ENCODE measurements at regions not wholly inside any gene's neighbourhood (a gene's known extent, or its start where the extent isn't known, plus 50 kb on each side); places are given as distances from the start of the nearest gene placed in this dataset.

- TF ChIP-seq CTCF (IDR thresholded peaks at IDR 0.05; ENCODE audit: borderline replicate concordance, extremely low read depth, low read length, poor library complexity, severe bottlenecking) (no peak), EZH2 (IDR thresholded peaks at IDR 0.05; ENCODE audit: borderline replicate concordance, low read depth, low read length, severe bottlenecking) (no peak)
- Histone ChIP-seq H2AFZ (ENCODE audit: low read depth, low read length) (no peak overlapping the region), H3K79me2 (ENCODE audit: insufficient read depth, low read length) (no peaks in the 10 kb centered on the region), H3K4me3 (ENCODE audit: low read depth in 1 of 2, low read length in 2 of 2) (no peak overlapping the region), H3K27ac (ENCODE audit: low read length) (no peak overlapping the region), H3K27me3 (ENCODE audit: insufficient read depth, low read length, poor library complexity) (no peaks in the 10 kb centered on the region), H3K4me1 (ENCODE audit: insufficient read depth, low read length) (no peaks in the 10 kb centered on the region), H3K9me3 (ENCODE audit: insufficient read depth, low read length, severe bottlenecking) (peaks cover 5% of the 10 kb centered on the region), H3K36me3 (ENCODE audit: insufficient read depth, low read length) (no peaks in the 10 kb centered on the region), H4K20me1 (ENCODE audit: insufficient read depth, low read length) (no peaks in the 10 kb centered on the region), H3K9ac (ENCODE audit: low read depth, low read length) (no peak overlapping the region), H3K4me2 (ENCODE audit: insufficient read depth, low read length) (no peak overlapping the region)
- DNase-seq, result no peak
- no peak for ATAC-seq (ENCODE audit: insufficient read depth, low read depth)
Measured at GRCh38 chr10:6327961-6328698, 125.4 kb downstream of the PFKFB3 start.

- no peaks in the 10 kb centered on the region for H3K27me3 ChIP-seq (ENCODE audit: insufficient read depth, low read length, poor library complexity)
- no peak overlapping the region for H3K4me3 ChIP-seq (ENCODE audit: low read depth in 1 of 2, low read length in 2 of 2)
- no peak overlapping the region for H3K27ac ChIP-seq (ENCODE audit: low read length)
- TF ChIP-seq EZH2 (IDR thresholded peaks at IDR 0.05; ENCODE audit: borderline replicate concordance, low read depth, low read length, severe bottlenecking) (no peak), CTCF (IDR thresholded peaks at IDR 0.05; ENCODE audit: borderline replicate concordance, extremely low read depth, low read length, poor library complexity, severe bottlenecking) (no peak)
- H3K36me3 ChIP-seq (ENCODE audit: insufficient read depth, low read length), result no peaks in the 10 kb centered on the region
- H2AFZ ChIP-seq (ENCODE audit: low read depth, low read length), result no peak overlapping the region
- H3K9ac ChIP-seq (ENCODE audit: low read depth, low read length), result no peak overlapping the region
- no peaks in the 10 kb centered on the region for H4K20me1 ChIP-seq (ENCODE audit: insufficient read depth, low read length)
- no peaks in the 10 kb centered on the region for H3K4me1 ChIP-seq (ENCODE audit: insufficient read depth, low read length)
- peaks cover 12% of the 10 kb centered on the region for H3K9me3 ChIP-seq (ENCODE audit: insufficient read depth, low read length, severe bottlenecking)
- H3K79me2 ChIP-seq (ENCODE audit: insufficient read depth, low read length), result no peaks in the 10 kb centered on the region
- ATAC-seq (ENCODE audit: insufficient read depth, low read depth) (no peak), DNase-seq (no peak)
- no peak overlapping the region for H3K4me2 ChIP-seq (ENCODE audit: insufficient read depth, low read length)
Measured at GRCh38 chr10:6328699-6329423, 126.1 kb downstream of the PFKFB3 start.

GRCh38 chr10:6333086-6333485 is 130.4 kb downstream of the PFKFB3 start:
- Histone ChIP-seq H3K36me3 (ENCODE audit: insufficient read depth, low read length) (no peaks in the 10 kb centered on the region), H3K9ac (ENCODE audit: low read depth, low read length) (no peak overlapping the region), H4K20me1 (ENCODE audit: insufficient read depth, low read length) (no peaks in the 10 kb centered on the region), H3K9me3 (ENCODE audit: insufficient read depth, low read length, severe bottlenecking) (peaks cover 12% of the 10 kb centered on the region), H3K27ac (ENCODE audit: low read length) (no peak overlapping the region), H3K4me3 (ENCODE audit: low read depth in 1 of 2, low read length in 2 of 2) (no peak overlapping the region), H3K79me2 (ENCODE audit: insufficient read depth, low read length) (no peaks in the 10 kb centered on the region), H3K4me1 (ENCODE audit: insufficient read depth, low read length) (no peaks in the 10 kb centered on the region), H2AFZ (ENCODE audit: low read depth, low read length) (no peak overlapping the region), H3K4me2 (ENCODE audit: insufficient read depth, low read length) (no peak overlapping the region), H3K27me3 (ENCODE audit: insufficient read depth, low read length, poor library complexity) (no peaks in the 10 kb centered on the region)
- no peak for TF ChIP-seq EZH2 (IDR thresholded peaks at IDR 0.05; ENCODE audit: borderline replicate concordance, low read depth, low read length, severe bottlenecking)
- no peak for TF ChIP-seq CTCF (IDR thresholded peaks at IDR 0.05; ENCODE audit: borderline replicate concordance, extremely low read depth, low read length, poor library complexity, severe bottlenecking)
- no peak for ATAC-seq (ENCODE audit: insufficient read depth, low read depth)
- no peak for DNase-seq
